ENCODE measurements at regions not wholly inside any gene's neighbourhood (a gene's known extent, or its start where the extent isn't known, plus 50 kb on each side); places are given as distances from the start of the nearest gene placed in this dataset.

DNA sequence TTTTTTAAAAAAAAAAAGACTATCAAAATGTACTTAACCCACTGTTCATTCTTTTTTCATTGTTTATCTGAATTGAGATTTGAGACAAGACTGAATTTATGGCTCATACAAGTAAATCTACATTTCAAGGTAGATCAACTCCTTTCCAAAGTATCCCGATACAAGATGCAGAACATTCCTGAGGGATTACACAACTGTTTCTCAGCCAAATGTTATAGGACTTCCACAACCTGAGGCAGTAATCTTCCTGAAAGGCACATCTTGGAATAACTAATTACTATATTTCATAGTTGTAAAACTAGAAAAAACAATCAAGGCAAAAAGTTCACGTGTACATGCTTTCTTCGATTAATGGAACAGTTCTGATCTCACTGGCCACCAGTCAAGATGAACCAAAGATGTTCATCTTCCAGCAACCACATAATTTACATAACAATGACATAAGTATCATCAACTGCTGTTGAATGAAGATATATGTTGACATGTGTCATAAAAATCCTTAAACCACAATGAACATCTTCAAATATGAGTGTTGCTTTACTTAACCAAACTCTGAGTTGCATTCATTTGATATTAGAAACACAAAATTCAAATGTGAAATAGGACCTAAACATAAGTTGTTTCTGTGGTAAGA is 225.2 kb upstream of the DKK2 start:
- in situ Hi-C loops (cut with MboI; ENCODE audit: low sequenced_read_pairs): no loop called here
- Histone ChIP-seq H3K27me3 (ENCODE audit: low read depth) (no peaks in the 10 kb centered on the region), H3K36me3 (replicated peaks) (no peaks in the 10 kb centered on the region), H3K9me3 (no peaks in the 10 kb centered on the region), H3K4me3 (no peak overlapping the region), H3K4me1 (no peaks in the 10 kb centered on the region)
- DNase-seq (ENCODE audit: low spot score in 2 of 2): no peak

DNA sequence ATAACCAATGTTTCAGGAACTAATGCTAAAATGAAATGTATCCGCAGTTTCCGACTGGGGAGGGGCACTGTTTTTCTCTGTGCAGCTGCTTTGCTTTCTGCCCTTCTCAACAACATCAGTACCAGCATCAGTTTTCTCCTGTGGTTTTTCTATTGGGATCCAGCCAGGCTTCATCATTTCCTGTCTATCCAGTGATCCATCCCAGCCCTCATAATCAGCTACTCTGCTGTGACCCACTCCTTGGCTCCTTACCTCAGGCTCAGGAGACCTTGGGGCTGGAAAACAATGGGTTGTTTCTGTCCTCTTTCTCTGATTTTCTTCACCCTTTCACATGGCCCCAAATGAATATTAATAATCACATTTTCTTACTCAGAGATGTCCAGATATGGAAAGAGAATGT is 222.2 kb upstream of the DKK2 start:
- Histone ChIP-seq H3K9me3 (no peaks in the 10 kb centered on the region), H3K27me3 (ENCODE audit: low read depth) (no peaks in the 10 kb centered on the region), H3K4me3 (no peak overlapping the region), H3K36me3 (replicated peaks) (no peaks in the 10 kb centered on the region), H3K4me1 (no peaks in the 10 kb centered on the region)
- no peak for DNase-seq (ENCODE audit: low spot score in 2 of 2)
- in situ Hi-C loops (cut with MboI; ENCODE audit: low sequenced_read_pairs): no loop called here

DNA sequence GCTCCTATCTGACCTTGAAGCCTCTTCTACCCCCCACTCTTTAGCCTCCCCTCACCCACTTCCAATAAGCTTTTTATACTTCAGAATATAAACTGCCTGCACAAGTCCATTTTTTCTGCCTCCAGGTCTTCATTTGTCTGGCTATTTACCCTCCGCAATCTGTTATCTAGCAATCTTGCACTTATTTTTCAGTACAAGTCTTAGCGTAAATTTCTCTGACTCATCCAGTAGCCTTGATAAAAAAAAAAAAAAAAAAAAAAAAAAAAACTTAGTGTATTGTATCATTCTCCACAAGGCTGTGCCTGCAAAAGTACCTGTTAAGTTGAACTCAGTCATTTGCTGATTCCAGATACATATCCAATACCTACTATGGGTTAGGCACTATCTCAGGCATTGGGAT is 219.5 kb upstream of the DKK2 start:
- H3K36me3 ChIP-seq (replicated peaks): no peaks in the 10 kb centered on the region
- in situ Hi-C loops (cut with MboI; ENCODE audit: low sequenced_read_pairs): no loop called here
- no peak overlapping the region for H3K4me3 ChIP-seq
- no peaks in the 10 kb centered on the region for H3K27me3 ChIP-seq (ENCODE audit: low read depth)
- no peaks in the 10 kb centered on the region for H3K4me1 ChIP-seq
- no peak for DNase-seq (ENCODE audit: low spot score in 2 of 2)
- no peaks in the 10 kb centered on the region for H3K9me3 ChIP-seq

DNA sequence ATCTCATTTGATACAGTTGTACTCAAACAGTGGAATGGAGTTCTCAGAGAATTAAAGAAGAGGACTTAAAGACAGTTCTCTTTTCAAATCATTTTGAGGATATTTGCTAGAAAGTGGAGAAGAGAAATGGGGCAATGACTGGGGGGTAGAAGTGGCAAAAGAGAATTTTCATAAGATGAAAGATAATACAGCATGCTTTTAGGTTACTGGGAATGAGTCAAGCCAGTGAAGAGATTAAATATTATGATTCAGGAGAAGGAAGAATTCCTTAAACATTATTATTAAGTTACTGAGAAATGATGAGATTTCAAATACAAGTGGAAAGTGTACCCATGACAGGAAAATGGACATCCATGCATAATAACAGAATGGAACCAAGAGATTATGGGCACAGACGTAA is 219.0 kb upstream of the DKK2 start:
- H3K27me3 ChIP-seq (ENCODE audit: low read depth): no peaks in the 10 kb centered on the region
- no peak for DNase-seq (ENCODE audit: low spot score in 2 of 2)
- H3K4me3 ChIP-seq: no peak overlapping the region
- H3K4me1 ChIP-seq: no peaks in the 10 kb centered on the region
- in situ Hi-C loops (cut with MboI; ENCODE audit: low sequenced_read_pairs): no loop called here
- no peaks in the 10 kb centered on the region for H3K9me3 ChIP-seq
- no peaks in the 10 kb centered on the region for H3K36me3 ChIP-seq (replicated peaks)

DNA sequence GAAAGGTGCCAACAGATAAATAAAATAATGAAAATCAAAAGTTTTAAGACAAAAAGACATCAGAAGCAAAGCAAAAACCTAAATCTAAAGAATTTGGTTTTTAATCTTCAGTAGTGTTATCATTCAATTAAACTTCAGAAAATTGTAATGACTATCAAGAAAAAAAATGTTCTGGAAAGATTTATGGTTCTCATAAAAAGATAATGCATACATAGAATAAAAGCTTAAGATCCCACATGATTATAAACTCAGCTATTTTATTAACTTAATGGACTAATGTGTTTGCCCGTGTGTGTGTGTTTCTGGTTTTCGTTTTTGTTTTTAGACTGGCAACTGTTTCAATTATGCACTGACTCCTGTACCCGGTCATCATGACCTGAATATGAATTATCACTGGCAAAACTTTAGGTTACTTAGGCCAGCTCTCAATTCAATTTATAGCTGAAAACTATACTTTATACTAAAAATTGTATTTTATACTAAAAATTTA is 217.5 kb upstream of the DKK2 start:
- in situ Hi-C loops (cut with MboI; ENCODE audit: low sequenced_read_pairs): no loop called here
- H3K9me3 ChIP-seq: no peaks in the 10 kb centered on the region
- DNase-seq (ENCODE audit: low spot score in 2 of 2): no peak

DNA sequence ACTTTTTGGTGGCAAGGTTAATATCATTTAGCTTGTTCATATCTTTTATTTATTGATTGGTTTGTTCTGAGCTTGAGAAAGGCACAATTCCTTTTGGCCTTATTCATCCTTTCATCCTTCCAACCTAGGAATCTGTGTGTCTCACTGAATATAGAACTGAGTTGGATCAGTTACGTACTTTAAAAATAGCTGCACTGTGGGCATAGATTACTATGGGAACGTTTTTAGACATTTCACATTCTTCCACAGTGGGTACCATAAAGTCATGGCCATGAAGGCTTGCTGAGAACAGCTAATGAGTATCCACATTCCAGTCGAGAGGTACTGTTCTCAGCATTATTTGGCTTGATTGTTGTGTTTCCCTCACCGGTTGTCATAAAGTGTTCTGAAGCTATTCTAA is 217.0 kb upstream of the DKK2 start:
- no peaks in the 10 kb centered on the region for H3K9me3 ChIP-seq
- DNase-seq (ENCODE audit: low spot score in 2 of 2): no peak
- no peak overlapping the region for H3K4me3 ChIP-seq
- H3K36me3 ChIP-seq (replicated peaks): no peaks in the 10 kb centered on the region
- no peaks in the 10 kb centered on the region for H3K4me1 ChIP-seq
- in situ Hi-C loops (cut with MboI; ENCODE audit: low sequenced_read_pairs): no loop called here
- H3K27me3 ChIP-seq (ENCODE audit: low read depth): no peaks in the 10 kb centered on the region

More for the DNA sequence above, 217.5 kb upstream of the DKK2 start:
- no peaks in the 10 kb centered on the region for H3K4me1 ChIP-seq
- H3K36me3 ChIP-seq (replicated peaks): no peaks in the 10 kb centered on the region
- H3K27me3 ChIP-seq (ENCODE audit: low read depth): no peaks in the 10 kb centered on the region
- no peak overlapping the region for H3K4me3 ChIP-seq

DNA sequence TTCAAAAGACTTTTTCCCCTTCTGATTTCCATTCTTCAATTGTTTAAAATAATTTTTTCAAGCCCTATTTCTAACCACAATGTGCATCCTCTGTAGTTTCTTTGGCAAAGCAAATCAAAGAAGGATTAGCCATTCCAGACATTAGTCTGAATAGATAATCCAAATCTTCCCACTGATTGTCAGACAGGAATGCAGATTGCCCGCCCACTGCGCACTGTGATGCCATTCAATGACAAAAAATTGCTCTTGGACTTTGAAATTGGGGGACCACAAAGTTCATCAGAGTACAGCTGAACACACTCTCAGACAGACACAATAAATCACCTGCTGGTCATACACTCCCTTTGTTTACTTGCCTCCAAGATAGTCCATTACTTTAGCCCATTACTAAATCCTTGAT is 216.5 kb upstream of the DKK2 start:
- no peaks in the 10 kb centered on the region for H3K36me3 ChIP-seq (replicated peaks)
- no peaks in the 10 kb centered on the region for H3K9me3 ChIP-seq
- H3K27me3 ChIP-seq (ENCODE audit: low read depth): no peaks in the 10 kb centered on the region
- in situ Hi-C loops (cut with MboI; ENCODE audit: low sequenced_read_pairs): no loop called here
- H3K4me1 ChIP-seq: no peaks in the 10 kb centered on the region
- no peak overlapping the region for H3K4me3 ChIP-seq
- no peak for DNase-seq (ENCODE audit: low spot score in 2 of 2)

DNA sequence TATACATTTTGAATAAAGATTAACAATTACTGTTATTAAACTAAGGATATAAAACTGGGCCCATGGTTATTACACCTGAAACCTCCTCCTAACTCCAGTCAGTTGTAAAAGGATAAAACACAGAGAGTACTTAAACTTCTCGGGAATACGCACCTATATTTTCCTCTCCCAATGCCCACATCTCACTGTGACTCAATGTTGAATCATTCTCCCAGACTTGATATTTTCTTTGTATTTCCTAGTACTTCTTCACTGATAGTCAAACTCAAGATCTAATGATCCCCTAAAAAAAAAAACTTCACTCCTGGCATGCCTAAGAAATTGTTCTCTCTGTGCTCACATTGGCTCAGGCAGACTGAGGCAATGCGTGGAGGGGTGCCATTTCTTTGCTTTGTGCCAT is 212.5 kb upstream of the DKK2 start:
- H3K27me3 ChIP-seq (ENCODE audit: low read depth): no peaks in the 10 kb centered on the region
- no peaks in the 10 kb centered on the region for H3K36me3 ChIP-seq (replicated peaks)
- DNase-seq (ENCODE audit: low spot score in 2 of 2): no peak
- no peaks in the 10 kb centered on the region for H3K4me1 ChIP-seq
- H3K4me3 ChIP-seq: no peak overlapping the region
- in situ Hi-C loops (cut with MboI; ENCODE audit: low sequenced_read_pairs): no loop called here
- H3K9me3 ChIP-seq: no peaks in the 10 kb centered on the region

DNA sequence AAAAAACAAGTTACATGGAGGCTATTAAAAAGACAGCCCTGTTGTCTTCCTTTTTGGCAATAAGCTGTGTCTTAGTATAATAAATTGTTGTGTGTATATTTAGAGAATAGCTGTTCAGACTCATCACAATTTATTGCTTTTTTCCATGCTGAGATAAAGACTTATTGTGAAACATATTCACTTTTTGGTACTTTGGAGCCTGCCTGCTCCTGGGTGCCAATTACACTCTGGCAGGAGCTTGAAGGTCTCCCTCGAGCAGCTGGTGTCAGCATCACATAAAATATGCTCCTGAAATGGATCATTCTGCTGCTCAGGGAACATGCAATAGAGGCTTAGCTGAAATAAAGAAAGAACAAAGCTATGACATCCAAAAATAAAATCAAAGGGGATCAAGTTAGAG is 211.6 kb upstream of the DKK2 start:
- no peak for DNase-seq (ENCODE audit: low spot score in 2 of 2)
- no peaks in the 10 kb centered on the region for H3K36me3 ChIP-seq (replicated peaks)
- no peak overlapping the region for H3K4me3 ChIP-seq
- no peaks in the 10 kb centered on the region for H3K4me1 ChIP-seq
- no peaks in the 10 kb centered on the region for H3K9me3 ChIP-seq
- in situ Hi-C loops (cut with MboI; ENCODE audit: low sequenced_read_pairs): no loop called here
- no peaks in the 10 kb centered on the region for H3K27me3 ChIP-seq (ENCODE audit: low read depth)

DNA sequence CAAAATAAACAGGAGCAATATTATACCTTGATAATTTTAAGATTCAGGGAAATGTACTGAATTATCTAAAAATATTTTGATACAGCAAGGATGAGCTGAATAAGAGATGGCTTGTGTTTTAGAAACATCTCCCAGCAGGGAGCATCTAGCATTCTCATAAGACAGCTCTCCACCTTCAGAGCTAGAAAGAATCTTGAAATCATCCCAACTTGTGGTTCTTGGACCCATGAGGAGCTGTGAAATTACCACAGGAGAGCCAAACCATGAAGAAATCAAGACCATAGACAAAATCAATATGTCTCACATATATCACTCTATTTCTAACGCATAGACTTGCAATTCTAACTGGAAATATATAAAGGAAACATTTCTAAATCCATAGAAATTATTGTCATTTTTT is 210.6 kb upstream of the DKK2 start:
- in situ Hi-C loops (cut with MboI; ENCODE audit: low sequenced_read_pairs): no loop called here
- no peaks in the 10 kb centered on the region for H3K4me1 ChIP-seq
- H3K4me3 ChIP-seq: no peak overlapping the region
- no peak for DNase-seq (ENCODE audit: low spot score in 2 of 2)
- H3K9me3 ChIP-seq: no peaks in the 10 kb centered on the region
- H3K36me3 ChIP-seq (replicated peaks): no peaks in the 10 kb centered on the region
- H3K27me3 ChIP-seq (ENCODE audit: low read depth): no peaks in the 10 kb centered on the region

DNA sequence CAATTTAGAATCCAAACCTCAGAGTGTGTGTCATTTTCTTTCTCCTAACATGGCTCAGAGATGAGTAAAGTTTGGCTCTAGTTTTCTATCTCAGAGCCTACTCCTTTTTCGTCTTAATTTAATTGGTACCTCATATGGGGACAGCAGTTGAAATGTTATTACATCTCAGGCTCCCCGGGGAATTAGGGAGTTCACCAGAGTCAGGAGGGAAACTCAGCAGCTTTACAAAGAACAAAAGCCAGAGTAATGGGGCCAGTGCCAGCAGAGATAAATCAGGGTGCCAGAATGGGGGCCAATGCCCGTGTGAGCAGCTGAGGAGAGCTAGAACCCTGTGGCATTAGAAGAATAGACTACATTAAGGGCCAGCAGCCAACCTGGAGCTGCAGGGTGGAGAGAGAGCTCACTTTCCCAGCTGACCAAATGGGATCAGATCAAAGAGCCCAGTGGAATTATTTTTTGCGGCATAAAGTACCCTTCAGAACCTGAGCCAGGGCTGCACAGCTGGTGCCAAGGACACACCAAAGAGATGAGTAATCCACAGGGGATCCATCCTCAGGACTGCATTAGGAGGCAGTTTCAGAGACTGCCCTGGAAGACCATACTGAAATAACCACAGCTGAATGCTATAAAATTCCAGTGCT is 207.1 kb upstream of the DKK2 start:
- DNase-seq (ENCODE audit: low spot score in 2 of 2): no peak
- no peaks in the 10 kb centered on the region for H3K36me3 ChIP-seq (replicated peaks)
- H3K4me1 ChIP-seq: no peaks in the 10 kb centered on the region
- H3K27me3 ChIP-seq (ENCODE audit: low read depth): no peaks in the 10 kb centered on the region
- no peaks in the 10 kb centered on the region for H3K9me3 ChIP-seq
- in situ Hi-C loops (cut with MboI; ENCODE audit: low sequenced_read_pairs): no loop called here
- no peak overlapping the region for H3K4me3 ChIP-seq

DNA sequence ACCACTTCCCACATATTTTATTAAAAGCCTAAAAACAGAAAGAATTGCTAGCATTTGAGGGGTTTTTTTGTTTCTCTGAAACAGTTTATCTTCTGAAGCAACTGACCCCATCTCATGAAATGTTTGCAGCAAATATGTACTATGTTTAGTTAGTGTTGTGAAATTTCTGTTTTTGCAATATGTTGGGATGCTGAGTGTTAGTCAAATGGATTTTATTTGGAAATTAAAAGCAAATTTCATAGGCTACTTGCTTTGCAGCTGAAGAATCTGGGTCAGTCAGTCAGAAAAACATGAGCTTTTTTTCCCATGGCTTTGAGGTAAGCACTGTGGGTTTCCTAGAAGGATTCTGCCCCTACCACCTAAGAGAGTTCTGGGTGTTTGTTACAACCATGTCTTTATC is 184.9 kb upstream of the DKK2 start:
- Histone ChIP-seq H3K36me3 (replicated peaks) (no peaks in the 10 kb centered on the region), H3K27me3 (ENCODE audit: low read depth) (no peaks in the 10 kb centered on the region), H3K4me1 (no peaks in the 10 kb centered on the region), H3K4me3 (no peak overlapping the region), H3K9me3 (no peaks in the 10 kb centered on the region)
- in situ Hi-C loops (cut with MboI; ENCODE audit: low sequenced_read_pairs): no loop called here
- DNase-seq (ENCODE audit: low spot score in 2 of 2): no peak

DNA sequence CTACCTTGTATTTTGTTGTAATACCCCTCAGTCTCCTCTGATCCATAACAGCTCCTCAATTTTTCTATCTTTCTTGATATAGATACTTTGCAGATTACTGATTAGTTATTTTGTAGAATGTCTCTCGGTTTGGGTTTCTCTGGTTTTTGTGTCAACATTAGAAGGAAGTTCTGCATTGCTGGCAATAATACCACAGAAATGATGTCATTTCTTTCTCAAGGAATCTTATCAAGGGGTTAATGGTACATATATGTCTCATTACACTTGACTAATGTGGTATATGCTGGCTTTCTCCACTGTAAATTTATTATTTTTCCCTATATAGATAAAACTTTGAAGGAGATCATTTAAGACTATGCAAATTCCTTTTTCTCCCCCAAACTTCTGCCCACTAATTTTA is 183.6 kb upstream of the DKK2 start:
- Histone ChIP-seq H3K9me3 (no peaks in the 10 kb centered on the region), H3K4me3 (no peak overlapping the region), H3K36me3 (replicated peaks) (no peaks in the 10 kb centered on the region), H3K27me3 (ENCODE audit: low read depth) (no peaks in the 10 kb centered on the region), H3K4me1 (no peaks in the 10 kb centered on the region)
- no peak for DNase-seq (ENCODE audit: low spot score in 2 of 2)
- in situ Hi-C loops (cut with MboI; ENCODE audit: low sequenced_read_pairs): no loop called here

DNA sequence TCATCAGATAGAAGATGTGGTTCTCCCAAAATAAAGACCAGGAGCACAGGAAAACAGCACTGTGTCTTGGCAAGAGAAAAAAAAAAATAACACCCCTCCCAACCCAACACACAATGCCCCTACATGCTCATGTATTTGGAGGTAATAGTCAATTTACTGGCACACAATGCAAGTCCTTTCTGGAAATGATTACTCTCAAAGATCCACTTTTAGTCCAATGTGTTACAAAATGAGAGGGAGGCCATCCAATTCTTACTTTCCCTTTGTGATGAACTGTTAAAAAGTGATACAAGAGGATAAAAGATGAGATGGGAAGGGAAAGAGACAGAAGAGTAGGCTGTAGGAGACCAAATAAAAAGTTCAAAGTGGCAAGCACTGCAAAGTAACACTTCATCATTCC is 180.3 kb upstream of the DKK2 start:
- no peak overlapping the region for H3K4me3 ChIP-seq
- in situ Hi-C loops (cut with MboI; ENCODE audit: low sequenced_read_pairs): no loop called here
- H3K27me3 ChIP-seq (ENCODE audit: low read depth): no peaks in the 10 kb centered on the region
- no peak for DNase-seq (ENCODE audit: low spot score in 2 of 2)
- H3K36me3 ChIP-seq (replicated peaks): no peaks in the 10 kb centered on the region
- H3K9me3 ChIP-seq: no peaks in the 10 kb centered on the region
- no peaks in the 10 kb centered on the region for H3K4me1 ChIP-seq

DNA sequence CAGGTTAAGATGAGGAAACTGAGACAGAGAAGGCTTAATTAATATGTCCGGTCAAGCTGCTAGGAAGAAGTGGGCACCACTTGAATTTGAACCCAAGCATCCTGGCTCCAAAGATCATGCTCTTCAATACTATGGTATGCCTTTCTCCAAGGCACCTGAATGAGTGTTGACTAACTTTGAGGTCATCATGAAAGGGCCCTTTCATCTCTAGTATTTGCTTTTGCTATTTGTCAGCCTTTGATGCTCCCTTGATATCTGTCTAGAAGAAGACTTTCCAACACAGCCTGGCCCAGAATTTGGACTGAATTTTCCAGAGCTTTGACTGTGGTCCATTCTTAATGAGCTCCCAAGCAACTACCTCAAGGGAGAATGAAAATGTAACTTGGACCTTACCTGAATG is 179.1 kb upstream of the DKK2 start:
- H3K4me1 ChIP-seq: no peaks in the 10 kb centered on the region
- no peak overlapping the region for H3K4me3 ChIP-seq
- no peaks in the 10 kb centered on the region for H3K36me3 ChIP-seq (replicated peaks)
- H3K9me3 ChIP-seq: no peaks in the 10 kb centered on the region
- no peak for DNase-seq (ENCODE audit: low spot score in 2 of 2)
- H3K27me3 ChIP-seq (ENCODE audit: low read depth): no peaks in the 10 kb centered on the region
- in situ Hi-C loops (cut with MboI; ENCODE audit: low sequenced_read_pairs): no loop called here
